HG02623 (cell line): ENCODE measurements at regions not wholly inside any gene's neighbourhood (a gene's known extent, or its start where the extent isn't known, plus 50 kb on each side); places are given as distances from the start of the nearest gene placed in this dataset.
"Not testable (repeated sequence)": the region's sequence is repeated elsewhere in the genome, so short reads cannot be mapped to it uniquely, and the experiment has no call there.

Experiments used
- ATAC-seq: cut with Tn5 transposase; IDR thresholded peaks from one replicate; pipeline ENCODE4 v1.9.1; 2021; ENCODE audit warnings: moderate library complexity; ENCODE audit not compliant: unreplicated experiment

DNA sequence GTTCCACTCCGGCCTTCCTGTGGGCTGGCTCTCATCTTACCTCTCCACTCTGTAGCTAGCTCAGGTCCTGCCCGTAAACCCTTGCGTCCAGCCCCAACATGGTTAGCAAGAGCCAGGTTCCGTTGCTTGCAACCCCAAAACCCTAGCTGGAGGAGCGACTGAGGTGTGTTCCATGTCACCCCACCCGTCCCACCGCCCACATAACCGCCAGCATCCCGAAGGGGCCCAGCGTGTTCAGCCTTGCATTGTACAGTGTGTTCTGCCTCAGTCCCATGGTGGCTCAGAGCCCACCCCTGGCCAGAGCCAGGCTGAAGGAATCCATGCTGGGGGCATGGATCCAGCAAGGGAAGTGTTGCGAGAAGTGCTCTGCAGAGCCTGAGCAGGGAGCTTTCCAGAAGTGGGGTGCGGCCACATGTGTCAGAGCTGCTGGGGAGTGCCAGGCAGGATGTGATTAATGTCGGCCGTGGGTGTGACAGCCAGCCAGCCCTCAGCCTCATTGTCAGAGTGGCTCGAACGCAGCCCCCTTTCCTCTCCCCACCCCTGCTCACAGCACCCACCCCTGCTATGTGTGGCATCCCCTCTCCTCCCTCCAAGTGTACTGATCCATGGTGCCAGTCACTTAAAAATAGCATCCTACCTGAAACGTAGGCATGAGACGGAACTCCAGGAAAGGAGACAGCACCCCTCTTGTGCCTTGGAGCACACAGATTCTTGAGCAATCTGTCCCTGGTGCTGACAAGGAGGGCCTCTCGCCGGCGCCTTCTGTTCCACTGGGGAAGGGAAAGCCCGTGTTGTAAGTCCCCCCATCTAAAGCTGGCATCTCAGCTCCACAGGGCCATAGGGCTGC, 158.9 kb downstream of the OR4M2 start:
- not testable (repeated sequence) for ATAC-seq

DNA sequence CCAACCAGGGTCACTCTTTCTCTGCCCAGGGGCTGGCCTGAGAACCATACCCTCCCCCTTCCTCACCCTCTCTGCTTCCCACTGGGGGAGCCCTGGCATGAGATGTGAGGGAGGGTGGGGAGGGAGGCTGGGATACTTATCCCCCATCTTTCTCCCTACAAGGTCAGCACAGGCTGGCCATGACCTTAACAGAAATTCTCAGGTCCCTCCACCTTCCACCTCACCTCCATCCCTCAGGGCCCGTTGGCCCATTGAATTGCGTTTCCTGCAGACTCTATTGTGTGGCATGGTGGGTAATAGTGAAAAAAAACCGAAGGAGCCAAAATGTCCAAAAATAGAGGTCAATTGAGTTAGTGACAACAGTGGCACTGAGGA, 159.5 kb downstream of the OR4M2 start:
- no peak for ATAC-seq

DNA sequence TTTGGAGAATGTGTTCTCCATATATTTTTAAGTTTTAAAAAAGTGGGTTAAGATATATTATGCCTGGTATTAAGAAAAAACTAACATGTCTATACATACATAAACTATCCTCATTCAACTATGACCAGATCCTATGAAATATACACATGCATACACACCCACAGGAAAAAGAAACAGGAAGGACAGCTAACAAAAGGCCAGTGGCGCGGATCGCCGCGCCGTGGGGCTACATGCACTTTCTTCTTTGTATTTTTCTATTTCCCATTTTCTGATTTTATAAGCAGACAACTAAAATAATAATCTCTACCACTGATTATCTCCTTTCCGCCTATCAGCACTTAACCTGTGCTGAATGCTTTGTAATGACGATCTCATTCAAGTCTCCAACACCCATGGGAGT, 160.1 kb downstream of the OR4M2 start:
- no peak for ATAC-seq

DNA sequence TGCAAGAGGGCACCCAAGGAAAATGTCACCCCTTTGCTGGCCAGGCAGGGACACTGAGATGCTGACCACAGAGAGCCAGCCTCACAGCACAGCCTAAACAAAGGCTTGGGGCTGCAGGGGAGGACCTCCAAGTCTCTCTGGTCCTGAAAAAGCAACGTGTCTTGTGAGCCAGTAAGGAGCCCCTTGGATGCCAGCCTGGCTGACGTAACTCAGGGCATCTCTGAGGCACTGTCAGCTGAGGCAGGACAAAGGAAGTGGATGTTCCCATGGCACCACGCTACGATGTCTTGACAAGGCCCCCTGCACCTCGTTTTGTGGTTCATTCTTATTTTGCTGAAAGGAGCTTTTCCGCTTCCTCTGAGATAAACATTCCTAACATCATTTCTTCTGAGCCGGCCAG, 160.7 kb downstream of the OR4M2 start:
- no peak for ATAC-seq

DNA sequence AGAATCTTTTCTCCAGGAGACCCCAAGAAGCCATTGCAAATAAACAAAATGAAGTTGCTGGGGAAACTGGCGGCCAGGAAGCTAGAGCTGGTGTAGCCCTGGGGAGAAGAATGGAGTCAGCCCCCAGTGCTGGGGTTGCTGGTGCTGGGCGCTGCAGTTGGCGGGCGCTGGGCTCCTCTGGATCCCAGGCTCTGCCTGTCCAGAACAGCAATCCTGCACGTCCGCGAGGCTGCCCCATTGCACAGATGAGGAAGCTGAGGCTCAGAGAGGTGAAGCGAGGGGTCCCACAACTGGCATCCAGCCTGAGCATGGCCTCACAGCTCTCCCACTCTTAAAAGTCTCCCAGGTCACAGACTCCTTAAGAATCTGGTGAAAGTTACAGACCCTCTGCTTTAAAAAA, 161.1 kb downstream of the OR4M2 start:
- no peak for ATAC-seq

DNA sequence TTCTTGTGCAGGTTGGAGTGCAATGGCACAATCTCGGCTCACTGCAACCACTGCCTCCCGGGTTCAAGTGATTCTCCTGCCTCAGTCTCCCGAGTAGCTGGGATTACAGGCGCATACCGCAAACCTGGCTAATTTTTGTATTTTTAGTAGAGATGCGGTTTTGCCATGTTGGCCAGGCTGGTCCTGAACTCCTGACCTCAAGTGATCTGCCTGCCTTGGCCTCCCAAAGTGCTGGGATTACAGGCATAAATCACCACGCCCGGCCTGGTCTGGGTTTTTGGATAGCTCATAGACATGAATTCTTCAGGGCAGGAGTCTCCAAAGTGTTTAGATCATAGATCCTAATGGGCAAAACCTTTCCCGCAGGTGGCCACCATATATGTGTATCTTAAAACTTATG, 162.0 kb downstream of the OR4M2 start:
- ATAC-seq = not testable (repeated sequence)

DNA sequence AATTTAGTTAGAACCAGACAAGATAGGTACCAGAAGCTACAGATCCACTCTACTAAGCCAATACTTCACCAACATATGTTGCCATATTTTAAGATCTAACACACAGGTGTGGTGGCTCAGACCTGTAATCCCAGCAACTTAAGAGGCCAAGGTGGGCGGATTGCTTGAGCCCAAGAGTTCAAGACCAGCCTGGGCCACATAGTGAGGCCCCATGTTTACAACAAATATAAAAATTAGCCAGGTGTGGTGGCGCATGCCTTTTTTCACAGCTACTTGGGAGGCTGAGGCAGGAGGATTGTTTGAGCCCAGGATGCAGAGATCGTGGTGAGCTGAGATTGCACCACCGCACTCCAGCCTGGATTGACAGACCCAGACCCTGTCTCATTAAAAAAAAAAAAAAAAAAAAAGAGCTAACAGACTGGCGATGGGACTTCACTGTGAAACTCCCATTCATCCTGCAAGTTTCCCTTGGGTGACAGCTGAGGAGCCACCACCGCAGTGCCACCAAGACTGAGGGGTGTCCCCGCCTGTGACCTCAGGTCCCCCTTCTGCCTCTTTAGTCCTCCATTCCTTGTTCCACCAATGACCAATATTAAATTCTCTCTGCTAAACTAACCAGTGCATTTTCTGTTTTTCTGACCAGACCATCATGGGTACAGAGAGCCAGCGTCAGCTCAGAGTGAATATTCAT, 163.3 kb downstream of the OR4M2 start:
- ATAC-seq = no peak

DNA sequence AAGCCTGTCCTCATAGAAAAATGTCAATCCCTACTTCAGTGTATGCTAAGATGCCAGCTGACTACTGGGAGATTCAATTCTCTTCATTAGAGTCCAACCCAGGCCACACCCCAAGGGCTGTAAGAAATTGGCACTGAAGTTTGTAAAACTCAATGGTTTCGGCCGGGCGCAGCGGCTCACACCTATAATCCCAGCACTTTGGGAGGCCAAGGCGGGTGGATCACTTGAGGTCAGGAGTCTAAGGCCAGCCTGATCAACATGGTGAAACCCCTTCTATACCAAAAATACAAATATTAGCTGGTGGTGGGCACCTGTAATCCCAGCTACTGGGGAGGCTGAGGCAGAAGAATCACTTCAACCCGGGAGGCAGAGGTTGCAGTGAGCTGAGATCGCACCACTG, 169.2 kb downstream of the OR4M2 start:
- not testable (repeated sequence) for ATAC-seq

DNA sequence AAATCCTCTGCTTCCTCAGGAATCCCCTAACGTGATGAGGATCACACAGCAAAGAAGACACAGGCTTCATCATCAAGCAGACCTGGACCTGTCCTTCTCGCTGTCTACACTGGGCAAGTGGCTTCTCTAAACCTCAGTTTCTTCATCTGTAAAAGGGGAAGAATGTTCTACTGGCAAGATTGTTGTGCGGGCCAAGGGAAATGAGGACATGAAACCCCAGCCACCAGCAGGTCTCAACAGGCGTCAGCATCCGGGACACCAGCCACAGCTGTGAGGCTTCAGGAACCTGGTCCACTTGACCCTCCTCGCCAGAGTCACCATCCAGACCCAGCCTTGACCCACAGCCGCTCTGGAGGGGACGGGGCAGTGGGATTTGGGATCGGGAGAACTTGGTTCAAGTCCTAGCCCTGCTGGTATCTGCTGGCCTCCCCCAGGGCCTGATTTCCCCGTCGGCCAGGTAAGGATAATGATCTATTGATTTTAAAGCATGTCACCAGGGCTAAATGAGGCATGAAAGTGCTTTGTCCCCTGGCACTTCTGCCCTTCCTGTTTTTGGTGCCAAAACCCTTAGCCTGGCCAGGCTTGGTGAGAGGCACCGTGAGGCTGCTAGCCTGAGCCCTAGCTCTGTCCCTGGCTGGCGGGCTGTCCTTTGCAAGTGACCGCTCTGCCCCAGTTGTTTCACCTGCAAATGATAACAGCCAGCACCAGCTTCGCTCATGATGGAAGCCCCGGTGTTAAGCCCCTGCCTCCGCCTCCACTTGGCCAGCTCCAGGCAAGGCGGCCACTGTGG, 170.4 kb downstream of the OR4M2 start:
- not testable (repeated sequence) for ATAC-seq

DNA sequence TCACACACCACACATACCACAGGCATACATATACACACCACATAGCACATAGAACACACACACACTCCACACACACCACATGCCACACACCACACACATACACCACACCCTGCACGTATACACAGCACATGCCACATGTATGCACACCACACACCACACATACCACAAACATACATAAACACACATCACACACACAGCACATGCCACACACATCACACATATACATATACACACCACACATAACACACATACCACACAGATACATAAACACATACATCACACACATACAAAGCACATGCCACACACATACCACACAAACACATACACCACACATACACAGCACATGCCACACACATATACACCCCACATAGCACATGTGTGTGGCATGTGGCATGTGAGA, 171.1 kb downstream of the OR4M2 start:
- ATAC-seq = no peak

DNA sequence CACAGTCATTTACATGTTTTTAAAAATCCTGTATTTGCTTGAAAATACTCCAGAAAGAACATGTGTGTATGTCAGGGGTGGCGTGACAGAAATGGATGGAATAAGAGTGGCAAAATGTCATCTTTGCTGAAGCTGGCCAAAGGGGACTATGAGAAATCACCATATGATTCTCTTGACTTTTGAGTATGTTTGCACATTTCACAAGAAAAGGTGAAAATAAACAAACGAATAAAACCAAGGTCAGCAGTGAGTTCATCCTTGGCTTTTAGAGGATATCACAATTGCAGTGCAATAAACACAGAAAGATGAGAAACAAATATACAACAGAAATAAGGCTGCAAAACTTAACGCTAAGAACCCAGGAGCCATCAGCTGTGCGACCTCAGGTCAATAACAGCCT, 171.7 kb downstream of the OR4M2 start:
- ATAC-seq = not testable (repeated sequence)

DNA sequence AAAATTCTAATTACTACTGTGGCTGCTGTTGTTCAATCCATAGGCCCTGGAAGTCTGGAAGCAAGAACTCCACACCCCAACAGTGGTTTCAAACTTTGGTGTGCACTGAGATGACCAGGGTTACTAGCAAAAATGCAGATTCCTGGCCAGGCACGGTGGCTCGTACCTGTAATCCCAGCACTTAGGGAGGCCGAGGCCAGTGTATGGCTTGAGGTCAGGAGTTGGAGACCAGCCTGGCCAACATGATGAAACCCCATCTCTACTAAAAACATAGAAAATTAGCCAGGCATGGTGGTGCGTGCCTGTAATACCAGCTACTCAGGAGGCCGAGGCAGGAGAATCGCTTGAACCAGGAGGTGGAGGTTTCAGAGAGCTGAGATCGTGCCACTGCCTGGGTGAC, 172.2 kb downstream of the OR4M2 start:
- ATAC-seq = not testable (repeated sequence)

DNA sequence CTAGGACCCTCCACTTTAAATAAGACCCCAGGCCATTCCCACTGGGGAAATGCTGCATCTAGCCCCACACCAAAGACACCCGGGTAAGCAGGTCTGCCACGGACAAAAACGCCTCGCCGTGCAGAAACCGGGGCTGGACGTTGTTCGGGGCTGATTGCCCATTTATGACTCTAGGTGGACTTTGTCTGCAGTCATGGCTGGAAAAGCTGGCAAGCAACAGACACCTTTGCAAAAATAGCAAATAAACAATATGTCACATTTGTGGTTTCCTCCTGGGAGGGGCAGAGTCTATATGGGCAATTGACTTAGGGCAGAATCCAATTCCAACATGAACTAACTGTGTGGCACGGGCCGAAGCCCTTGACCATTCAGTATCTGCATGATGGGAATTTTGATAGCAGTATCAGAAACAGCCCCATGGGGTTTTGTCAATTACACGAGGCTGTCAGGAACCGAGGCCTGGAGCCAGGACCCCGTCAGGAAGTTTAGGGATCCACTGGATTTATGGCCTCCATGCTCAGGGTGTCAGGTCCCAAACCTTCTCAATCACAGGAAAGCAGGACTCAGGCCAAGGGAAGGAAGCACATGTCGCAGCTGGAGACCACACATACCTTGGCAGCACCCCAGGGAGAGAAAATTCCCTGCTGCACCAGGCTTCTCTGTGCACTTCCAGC, 172.8 kb downstream of the OR4M2 start:
- not testable (repeated sequence) for ATAC-seq

DNA sequence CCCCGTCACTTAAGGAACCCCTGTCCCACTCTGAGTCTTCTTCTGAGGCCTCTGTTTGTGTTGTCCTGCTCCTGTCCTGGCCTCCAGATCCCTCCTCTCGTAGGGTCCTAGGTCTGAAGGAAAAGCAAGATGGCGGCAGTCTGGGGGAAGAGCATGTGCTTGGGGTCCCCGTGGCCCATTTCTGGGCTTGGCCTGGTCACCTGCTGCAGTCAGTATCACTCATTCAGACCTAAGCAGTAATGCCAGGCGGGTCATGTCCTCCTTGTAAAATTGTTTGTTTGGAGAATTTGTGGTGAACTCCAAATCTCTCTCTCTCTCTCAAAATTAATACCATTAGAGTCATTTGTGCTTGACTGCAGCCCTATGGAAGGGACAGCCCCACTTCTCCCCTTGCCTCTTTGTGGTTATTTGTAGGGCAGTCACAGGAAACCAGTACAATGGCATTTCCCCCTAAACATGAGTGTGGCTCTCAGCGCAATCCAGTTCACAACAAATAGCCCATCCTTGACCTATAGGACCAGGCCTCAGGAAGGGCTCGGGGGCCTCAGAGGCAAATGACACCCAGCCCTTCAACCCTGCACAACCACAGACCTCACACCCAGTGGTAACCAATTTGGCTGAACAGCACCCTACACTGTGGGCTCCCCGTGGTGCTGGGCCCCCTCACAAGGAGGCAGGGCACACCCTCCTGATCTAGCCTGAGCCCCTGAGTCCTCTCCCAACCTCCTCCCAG, 173.5 kb downstream of the OR4M2 start:
- ATAC-seq = peak; percentile 76

DNA sequence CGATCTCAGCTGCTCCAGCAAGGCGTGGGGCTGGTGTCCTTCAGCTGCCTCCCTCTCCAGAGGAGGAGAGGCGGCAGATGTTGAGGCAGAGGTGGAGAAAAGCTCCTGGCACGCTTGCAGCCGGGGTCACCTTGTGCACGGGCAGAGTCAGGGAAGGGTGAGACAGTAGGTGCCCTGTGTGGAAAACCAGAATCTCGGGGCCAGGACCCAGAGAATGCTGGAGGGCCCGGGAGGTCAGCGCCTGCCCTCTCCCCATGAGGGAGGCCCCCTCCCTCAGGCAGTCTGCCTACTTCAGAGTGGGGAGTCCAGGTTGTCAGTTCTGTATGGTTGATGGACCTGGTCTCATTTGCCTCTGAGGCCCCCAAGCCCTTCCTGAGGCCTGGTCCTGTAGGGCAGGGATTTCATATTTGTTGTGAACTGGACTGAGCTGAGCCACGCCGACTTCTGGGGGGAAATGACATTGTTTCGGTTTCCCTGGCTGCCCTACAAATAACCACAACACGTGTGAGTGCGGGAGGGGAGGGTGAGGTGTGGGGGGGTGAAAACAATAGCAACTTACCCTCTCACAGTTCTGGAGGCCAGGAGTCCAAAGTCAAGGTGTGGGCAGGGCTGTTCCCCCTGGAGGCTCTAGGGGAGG, 174.2 kb downstream of the OR4M2 start:
- ATAC-seq = not testable (repeated sequence)

DNA sequence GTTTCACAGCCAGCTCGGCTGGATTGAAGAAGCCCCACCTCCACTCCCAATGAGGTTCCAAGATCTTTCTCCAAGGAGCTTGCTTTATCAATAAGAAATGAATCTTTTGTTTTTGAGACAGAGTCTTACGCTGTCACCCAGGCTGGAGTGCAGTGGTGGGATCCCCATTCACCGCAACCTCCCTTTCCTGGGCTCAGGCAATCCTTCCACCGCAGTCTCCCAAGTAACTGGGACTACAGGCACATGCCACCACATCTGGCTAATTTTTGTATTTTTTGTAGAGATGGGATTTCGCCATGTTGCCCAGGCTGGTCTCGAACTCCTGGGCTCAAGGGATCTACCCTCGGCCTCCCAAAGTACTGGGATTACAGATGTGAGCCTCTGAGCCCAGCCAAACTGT, 175.3 kb downstream of the OR4M2 start:
- not testable (repeated sequence) for ATAC-seq

DNA sequence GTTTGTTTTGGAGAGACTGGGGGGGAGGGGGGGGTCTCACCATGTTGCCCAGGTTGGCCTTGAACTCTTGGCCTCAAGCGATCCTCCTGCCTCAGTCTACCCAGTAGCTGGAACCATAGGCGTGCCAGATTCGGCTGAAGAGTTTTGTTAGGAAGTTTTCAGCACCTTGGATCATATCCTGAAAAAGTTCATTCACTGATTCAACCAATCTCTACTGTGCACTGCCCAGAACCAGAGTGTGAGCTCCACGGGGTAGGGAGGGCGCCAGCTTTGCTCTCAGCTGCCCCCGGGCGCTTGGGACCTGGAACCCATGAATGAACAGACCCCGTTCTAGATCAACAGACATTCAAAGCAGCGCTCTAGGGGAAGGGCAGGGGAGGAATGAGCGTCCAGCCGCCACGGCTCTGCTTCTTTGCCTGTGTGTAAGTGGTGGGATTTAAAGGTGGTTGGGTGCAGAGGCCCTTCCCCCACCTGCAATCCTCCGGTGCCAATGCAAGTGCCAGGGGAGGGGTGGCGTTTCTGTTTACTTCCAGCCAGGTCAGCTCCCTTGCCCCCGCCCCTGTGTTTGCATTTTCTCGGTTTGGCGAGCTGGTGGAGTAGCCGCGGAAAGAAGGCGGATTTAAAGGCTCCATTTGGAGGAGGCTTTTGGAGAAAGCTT, 176.2 kb downstream of the OR4M2 start:
- not testable (repeated sequence) for ATAC-seq

DNA sequence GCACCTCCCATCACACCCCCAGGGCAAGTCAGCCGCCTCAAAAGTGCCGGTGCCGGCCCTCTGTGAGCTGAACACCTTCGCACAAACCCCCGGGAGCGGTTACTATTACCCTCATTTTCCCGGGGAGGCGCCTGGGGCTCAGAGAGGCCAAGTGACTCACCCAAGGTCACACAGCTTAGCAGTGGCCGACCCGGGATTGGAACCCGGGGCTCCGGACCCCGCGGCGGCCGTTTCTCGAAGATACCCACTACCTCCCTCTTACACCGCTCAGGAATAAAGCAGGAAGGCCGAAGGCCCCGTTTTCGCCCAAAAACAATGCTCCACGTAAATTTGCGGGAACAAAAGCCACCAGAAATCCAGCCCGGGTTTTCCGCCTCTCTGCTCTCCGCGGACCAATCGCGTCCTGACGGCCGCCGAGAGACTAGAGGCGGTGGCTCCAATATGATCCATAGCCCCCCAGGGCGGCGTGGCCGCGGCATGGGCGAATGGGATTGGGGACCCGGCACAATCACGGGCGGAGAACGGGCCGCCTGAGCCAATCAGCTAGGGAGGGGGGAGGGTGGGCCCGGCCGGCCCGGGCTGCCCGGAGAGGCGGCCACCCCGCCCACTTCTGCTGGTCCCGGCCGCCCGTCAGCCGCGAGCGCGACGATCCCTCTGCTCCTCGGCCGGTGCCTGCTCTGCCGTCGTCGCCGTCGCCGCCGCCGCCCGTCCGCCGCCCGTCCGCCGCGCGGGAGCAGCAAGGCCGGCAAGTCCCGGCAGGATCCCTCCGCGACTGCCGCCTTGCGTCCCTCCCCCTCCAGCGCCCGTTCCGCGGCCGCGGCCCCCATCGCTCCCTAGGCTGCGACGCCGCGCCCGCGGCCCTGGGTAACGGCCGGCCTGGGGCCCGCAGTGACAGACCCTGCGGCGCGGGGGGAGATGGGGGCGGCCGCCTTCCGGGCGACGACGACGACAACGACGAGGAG, 177.0 kb downstream of the OR4M2 start:
- no peak for ATAC-seq
